ENCODE measurements at regions not wholly inside any gene's neighbourhood (a gene's known extent, or its start where the extent isn't known, plus 50 kb on each side); places are given as distances from the start of the nearest gene placed in this dataset.

DNA sequence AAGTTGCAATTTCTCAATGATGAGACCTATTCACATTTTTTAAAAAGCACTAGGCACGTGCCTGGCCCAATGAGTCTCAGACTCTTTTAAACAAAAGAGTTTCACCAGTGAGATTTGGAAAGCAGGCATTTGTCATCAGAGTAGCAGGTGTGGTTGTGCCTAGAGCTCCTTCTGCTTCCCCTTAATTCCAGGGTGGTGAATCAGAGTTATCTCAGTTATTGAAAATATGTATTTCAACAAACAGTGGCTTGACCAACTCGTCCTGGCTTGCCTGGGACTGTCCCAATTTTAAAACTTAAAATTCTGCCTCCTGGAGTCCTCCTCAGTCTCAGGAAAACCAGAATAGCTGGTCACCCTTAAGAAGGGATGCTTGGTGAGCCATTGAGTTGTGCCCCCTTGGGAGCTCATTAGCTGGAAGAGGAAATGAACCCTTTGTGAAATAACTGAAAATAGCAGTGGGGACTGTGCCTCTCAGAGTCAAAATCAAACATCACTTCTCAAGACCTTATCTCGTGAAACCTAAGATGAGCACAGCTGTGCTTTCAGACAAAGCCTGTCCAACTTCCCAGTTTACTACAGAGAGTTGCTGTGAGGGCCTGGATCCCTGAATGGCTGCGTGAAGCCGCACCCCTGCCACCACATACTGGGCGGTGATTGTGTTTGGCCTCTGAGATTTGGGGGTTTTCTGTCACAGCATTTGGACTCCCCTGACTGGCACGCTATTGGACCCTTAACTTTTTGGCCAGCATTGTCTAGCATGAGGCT, 116.3 kb downstream of the ANKRD60 start (continued):
- TF ChIP-seq, protein P1, sequence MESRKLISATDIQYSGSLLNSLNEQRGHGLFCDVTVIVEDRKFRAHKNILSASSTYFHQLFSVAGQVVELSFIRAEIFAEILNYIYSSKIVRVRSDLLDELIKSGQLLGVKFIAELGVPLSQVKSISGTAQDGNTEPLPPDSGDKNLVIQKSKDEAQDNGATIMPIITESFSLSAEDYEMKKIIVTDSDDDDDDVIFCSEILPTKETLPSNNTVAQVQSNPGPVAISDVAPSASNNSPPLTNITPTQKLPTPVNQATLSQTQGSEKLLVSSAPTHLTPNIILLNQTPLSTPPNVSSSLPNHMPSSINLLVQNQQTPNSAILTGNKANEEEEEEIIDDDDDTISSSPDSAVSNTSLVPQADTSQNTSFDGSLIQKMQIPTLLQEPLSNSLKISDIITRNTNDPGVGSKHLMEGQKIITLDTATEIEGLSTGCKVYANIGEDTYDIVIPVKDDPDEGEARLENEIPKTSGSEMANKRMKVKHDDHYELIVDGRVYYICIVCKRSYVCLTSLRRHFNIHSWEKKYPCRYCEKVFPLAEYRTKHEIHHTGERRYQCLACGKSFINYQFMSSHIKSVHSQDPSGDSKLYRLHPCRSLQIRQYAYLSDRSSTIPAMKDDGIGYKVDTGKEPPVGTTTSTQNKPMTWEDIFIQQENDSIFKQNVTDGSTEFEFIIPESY (IDR thresholded peaks at IDR 0.05): no peak
- TF ChIP-seq MYC (IDR thresholded peaks at IDR 0.05; ENCODE audit: insufficient read depth, insufficient read length, insufficient replicate concordance, low read length, severe bottlenecking) (no peak), BMI1 (IDR thresholded peaks at IDR 0.05; ENCODE audit: borderline replicate concordance) (no peak), YBX1 (IDR thresholded peaks at IDR 0.05) (no peak), BACH1 (IDR thresholded peaks at IDR 0.05; ENCODE audit: borderline replicate concordance) (no peak), NFYB (IDR thresholded peaks at IDR 0.05; ENCODE audit: insufficient read depth, low read depth, low read length) (no peak), GATAD2B (conservative IDR thresholded peaks at IDR 0.05; ENCODE audit: low read depth) (no peak), DPF2 (IDR thresholded peaks at IDR 0.05) (0 out of 2 replicates have a peak, but pooled peaks have one; percentile 43), IKZF2 (IDR thresholded peaks at IDR 0.05) (peak in 1 of 2 experiments; percentile 36; a peak in 1 of 4 replicates), NRF1 (conservative IDR thresholded peaks at IDR 0.05; ENCODE audit: low read depth, low read length) (no peak), PAX8 (IDR thresholded peaks at IDR 0.05) (no peak), MTA2 (IDR thresholded peaks at IDR 0.05; ENCODE audit: low read depth) (peak; percentile 92), SIX5 (IDR thresholded peaks at IDR 0.05; ENCODE audit: low read depth, low read length, severe bottlenecking) (no peak), EGR1 (IDR thresholded peaks at IDR 0.05; ENCODE audit: borderline replicate concordance in 1 of 2, low read depth in 2 of 2, low read length in 2 of 2) (no peak), NFYA (IDR thresholded peaks at IDR 0.05; ENCODE audit: borderline replicate concordance, low read depth, low read length) (no peak), ASH2L (IDR thresholded peaks at IDR 0.05; ENCODE audit: borderline replicate concordance, low read depth) (no peak), RAD51 (IDR thresholded peaks at IDR 0.05) (no peak), GABPA (IDR thresholded peaks at IDR 0.05; ENCODE audit: low read depth) (no peak), YY1 (IDR thresholded peaks at IDR 0.05; ENCODE audit: low read depth, low read length) (no peak), SRF (IDR thresholded peaks at IDR 0.05; ENCODE audit: low read depth in 2 of 2, low read length in 2 of 2) (no peak), SMARCA5 (IDR thresholded peaks at IDR 0.05) (no peak), SMAD5 (IDR thresholded peaks at IDR 0.05; ENCODE audit: low read depth) (no peak), CBX3 (IDR thresholded peaks at IDR 0.05; ENCODE audit: borderline replicate concordance, low read depth) (no peak), ETV6 (conservative IDR thresholded peaks at IDR 0.05 in 1 of 2, IDR thresholded peaks at IDR 0.05 in 1 of 2; ENCODE audit: borderline replicate concordance in 1 of 2, low read depth in 1 of 2) (0 out of 4 replicates have a peak, but pooled peaks of 1 of the 2 experiments have one; percentile 26)
- TF ChIP-seq, protein P2, sequence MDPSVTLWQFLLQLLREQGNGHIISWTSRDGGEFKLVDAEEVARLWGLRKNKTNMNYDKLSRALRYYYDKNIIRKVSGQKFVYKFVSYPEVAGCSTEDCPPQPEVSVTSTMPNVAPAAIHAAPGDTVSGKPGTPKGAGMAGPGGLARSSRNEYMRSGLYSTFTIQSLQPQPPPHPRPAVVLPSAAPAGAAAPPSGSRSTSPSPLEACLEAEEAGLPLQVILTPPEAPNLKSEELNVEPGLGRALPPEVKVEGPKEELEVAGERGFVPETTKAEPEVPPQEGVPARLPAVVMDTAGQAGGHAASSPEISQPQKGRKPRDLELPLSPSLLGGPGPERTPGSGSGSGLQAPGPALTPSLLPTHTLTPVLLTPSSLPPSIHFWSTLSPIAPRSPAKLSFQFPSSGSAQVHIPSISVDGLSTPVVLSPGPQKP (IDR thresholded peaks at IDR 0.05; ENCODE audit: low read depth, low read length): no peak
- TF ChIP-seq, protein P3, sequence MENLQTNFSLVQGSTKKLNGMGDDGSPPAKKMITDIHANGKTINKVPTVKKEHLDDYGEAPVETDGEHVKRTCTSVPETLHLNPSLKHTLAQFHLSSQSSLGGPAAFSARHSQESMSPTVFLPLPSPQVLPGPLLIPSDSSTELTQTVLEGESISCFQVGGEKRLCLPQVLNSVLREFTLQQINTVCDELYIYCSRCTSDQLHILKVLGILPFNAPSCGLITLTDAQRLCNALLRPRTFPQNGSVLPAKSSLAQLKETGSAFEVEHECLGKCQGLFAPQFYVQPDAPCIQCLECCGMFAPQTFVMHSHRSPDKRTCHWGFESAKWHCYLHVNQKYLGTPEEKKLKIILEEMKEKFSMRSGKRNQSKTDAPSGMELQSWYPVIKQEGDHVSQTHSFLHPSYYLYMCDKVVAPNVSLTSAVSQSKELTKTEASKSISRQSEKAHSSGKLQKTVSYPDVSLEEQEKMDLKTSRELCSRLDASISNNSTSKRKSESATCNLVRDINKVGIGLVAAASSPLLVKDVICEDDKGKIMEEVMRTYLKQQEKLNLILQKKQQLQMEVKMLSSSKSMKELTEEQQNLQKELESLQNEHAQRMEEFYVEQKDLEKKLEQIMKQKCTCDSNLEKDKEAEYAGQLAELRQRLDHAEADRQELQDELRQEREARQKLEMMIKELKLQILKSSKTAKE (IDR thresholded peaks at IDR 0.05; ENCODE audit: low read depth, poor library complexity, severe bottlenecking): no peak

Data from GM12878 (cell line).